PC-9 (cell line): ENCODE measurements at regions not wholly inside any gene's neighbourhood (a gene's known extent, or its start where the extent isn't known, plus 50 kb on each side); places are given as distances from the start of the nearest gene placed in this dataset.

ENCODE experiments used
- CTCF ChIP-seq: fragments of 200-600 bp; sonication (generic); conservative IDR thresholded peaks from 2 replicates; pipeline ENCODE4 v1.6.1; 2017; ENCODE audit warnings: mixed run types, antibody characterized with exemption, mild to moderate bottlenecking, moderate library complexity
- EZH2 ChIP-seq: fragments of 200-600 bp; sonication (generic); IDR thresholded peaks from 2 replicates; pipeline ENCODE4 v1.8.0; 2017; ENCODE audit warnings: antibody characterized with exemption, low read depth

GRCh38 chr1:164296172-164296571 is 262.8 kb upstream of the PBX1 start:
- TF ChIP-seq CTCF (no peak), EZH2 (no peak)
